Esophagus muscularis mucosa (tissue), 4 donors: ENCODE measurements at regions not wholly inside any gene's neighbourhood (a gene's known extent, or its start where the extent isn't known, plus 50 kb on each side); places are given as distances from the start of the nearest gene placed in this dataset.

Source experiments
- DNase-seq: peaks from one replicate; pipeline ENCODE4 v3.0.0-alpha.2; 2017; ENCODE audit errors: extremely low spot score
- H3K27ac ChIP-seq, 4 donors: fragments of 200-600 bp; sonication (generic); replicated peaks in 1 of 4; 1 replicate in 3 of 4; 2 replicates in 1 of 4; pipeline ENCODE4 v1.5.1; 2016 to 2019; ENCODE audit warnings: mild to moderate bottlenecking in 1 of 4
- H3K27me3 ChIP-seq, 4 donors: fragments of 200-600 bp; sonication (generic); one replicate each; pipeline versions ENCODE4 v1.5.1 to v1.6.0; 2016 to 2019
- H3K36me3 ChIP-seq, 4 donors: fragments of 200-600 bp; sonication (generic); one replicate each; pipeline ENCODE4 v1.5.1; 2016 to 2019
- H3K4me1 ChIP-seq, 4 donors: fragments of 200-600 bp; sonication (generic); one replicate each; pipeline ENCODE4 v1.5.1; 2016 to 2019
- H3K4me3 ChIP-seq, 4 donors: fragments of 200-600 bp; sonication (generic); 1 replicate in 2 of 4; 2 replicates in 2 of 4; pipeline ENCODE4 v1.5.1; 2016 to 2019; ENCODE audit warnings: mild to moderate bottlenecking in 4 of 4, moderate library complexity in 1 of 4
- H3K9me3 ChIP-seq, 4 donors: fragments of 200-600 bp; sonication (generic); 1 replicate in 3 of 4; 2 replicates in 1 of 4; pipeline ENCODE4 v1.5.1; 2016 to 2019
- EP300 ChIP-seq: sonication (generic); formaldehyde crosslinking; IDR thresholded peaks from one replicate; pipeline ENCODE4 v1.6.1; 2017; ENCODE audit warnings: antibody characterized with exemption
- POLR2A ChIP-seq: fragments of 450-650 bp; IDR thresholded peaks from one replicate; pipeline ENCODE4 v1.6.1; 2017; ENCODE audit warnings: antibody characterized with exemption, moderate library complexity, mild to moderate bottlenecking, low read depth
- POLR2AphosphoS5 ChIP-seq, 2 donors: sonication (generic); formaldehyde crosslinking; IDR thresholded peaks; one replicate each; pipeline ENCODE4 v1.6.1; 2017; ENCODE audit warnings: antibody characterized with exemption in 2 of 2
- WGBS: methylation state at CpG from one replicate; pipeline ENCODE4 v1.1.5; 2018; 5-methylcytosine and 5-hydroxymethylcytosine counted together
- intact Hi-C: fragments of 100-400 bp; cut with DNase I; formaldehyde crosslinking; loops from one replicate; pipeline ENCODE4 v1.15.1; 2023
- TF ChIP-seq, protein P1 (sequence below), 3 experiments: fragments of 200-600 bp in 2 of 3; fragments of 450-650 bp in 1 of 3; sonication (generic) in 2 of 3; IDR thresholded peaks; one replicate each; pipeline ENCODE4 v1.5.1; 2017 to 2019; ENCODE audit warnings: antibody characterized with exemption in 3 of 3, mild to moderate bottlenecking in 2 of 3, moderate library complexity in 1 of 3

DNA sequence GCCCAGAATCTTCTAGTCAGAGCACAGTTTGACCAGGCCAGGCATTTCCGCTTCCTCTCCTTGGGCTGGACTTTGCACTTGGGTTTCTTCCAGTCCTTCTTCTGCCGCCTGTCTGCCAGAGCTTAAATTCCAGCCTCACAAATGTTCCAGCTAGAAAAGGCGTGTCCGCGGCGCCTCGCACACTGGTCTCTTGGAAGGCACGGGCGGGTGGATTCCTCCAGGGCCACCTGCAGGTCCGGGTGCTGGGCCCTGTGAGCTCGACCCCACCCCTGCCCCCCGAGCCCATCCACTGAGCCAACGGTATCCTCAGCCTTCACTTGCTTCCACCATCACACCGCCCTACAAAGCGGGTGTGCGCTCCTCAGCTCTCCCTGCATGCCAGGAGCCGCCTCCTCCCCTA lies 2026.5 kb downstream of the TP53TG3F start:
- TF ChIP-seq, protein P1, sequence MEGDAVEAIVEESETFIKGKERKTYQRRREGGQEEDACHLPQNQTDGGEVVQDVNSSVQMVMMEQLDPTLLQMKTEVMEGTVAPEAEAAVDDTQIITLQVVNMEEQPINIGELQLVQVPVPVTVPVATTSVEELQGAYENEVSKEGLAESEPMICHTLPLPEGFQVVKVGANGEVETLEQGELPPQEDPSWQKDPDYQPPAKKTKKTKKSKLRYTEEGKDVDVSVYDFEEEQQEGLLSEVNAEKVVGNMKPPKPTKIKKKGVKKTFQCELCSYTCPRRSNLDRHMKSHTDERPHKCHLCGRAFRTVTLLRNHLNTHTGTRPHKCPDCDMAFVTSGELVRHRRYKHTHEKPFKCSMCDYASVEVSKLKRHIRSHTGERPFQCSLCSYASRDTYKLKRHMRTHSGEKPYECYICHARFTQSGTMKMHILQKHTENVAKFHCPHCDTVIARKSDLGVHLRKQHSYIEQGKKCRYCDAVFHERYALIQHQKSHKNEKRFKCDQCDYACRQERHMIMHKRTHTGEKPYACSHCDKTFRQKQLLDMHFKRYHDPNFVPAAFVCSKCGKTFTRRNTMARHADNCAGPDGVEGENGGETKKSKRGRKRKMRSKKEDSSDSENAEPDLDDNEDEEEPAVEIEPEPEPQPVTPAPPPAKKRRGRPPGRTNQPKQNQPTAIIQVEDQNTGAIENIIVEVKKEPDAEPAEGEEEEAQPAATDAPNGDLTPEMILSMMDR (IDR thresholded peaks at IDR 0.05), result no peak
- TF ChIP-seq EP300 (no peak), POLR2AphosphoS5 (IDR thresholded peaks at IDR 0.05) (no peak), POLR2A (no peak)
- intact Hi-C loops, result no loop called here
- no peaks in the 10 kb centered on the region for H3K4me1 ChIP-seq
- peaks cover 0 to 3% (median 0%) of the 10 kb centered on the region in 4 donors for H3K27me3 ChIP-seq
- H3K4me3 ChIP-seq, result no peak overlapping the region
- H3K36me3 ChIP-seq, result no peaks in the 10 kb centered on the region
- no peak for DNase-seq
- 79% methylated on average over 17 of the region's 17 CpGs for WGBS
- no peak overlapping the region for H3K27ac ChIP-seq
- H3K9me3 ChIP-seq, result peaks cover 0 to 8% (median 0%) of the 10 kb centered on the region in 4 donors

DNA sequence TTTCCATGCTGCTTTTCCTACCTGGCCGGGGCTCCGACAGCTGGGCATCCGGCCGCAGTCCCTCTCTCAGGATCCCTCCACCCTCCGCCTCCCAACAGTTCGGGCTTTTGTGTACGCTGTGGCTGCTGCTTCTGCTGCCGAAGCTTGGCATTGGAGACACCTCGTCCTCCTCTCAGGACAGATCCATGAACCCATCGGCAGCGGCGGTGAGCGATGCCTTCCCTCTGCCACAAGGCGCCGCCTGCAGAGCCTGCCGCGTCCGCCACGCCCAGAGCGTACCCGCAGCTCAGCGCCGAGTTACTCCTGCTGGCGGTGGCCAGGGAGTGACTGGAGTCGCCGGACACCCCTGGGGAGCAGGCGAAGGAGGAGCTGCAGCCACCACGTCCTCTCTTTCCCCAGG lies 2032.8 kb downstream of the TP53TG3F start:
- Histone ChIP-seq H3K27ac (no peak overlapping the region), H3K4me1 (no peaks in the 10 kb centered on the region), H3K27me3 (peaks cover 0 to 6% (median 0%) of the 10 kb centered on the region in 4 donors), H3K4me3 (no peak overlapping the region), H3K36me3 (no peaks in the 10 kb centered on the region), H3K9me3 (no peaks in the 10 kb centered on the region)
- intact Hi-C loops, result no loop called here
- DNase-seq, result no peak
- 61% methylated on average over 25 of the region's 28 CpGs for WGBS
- TF ChIP-seq, protein P1 (IDR thresholded peaks at IDR 0.05), result no peak
- no peak for TF ChIP-seq EP300
- no peak for TF ChIP-seq POLR2A
- no peak for TF ChIP-seq POLR2AphosphoS5 (IDR thresholded peaks at IDR 0.05)

DNA sequence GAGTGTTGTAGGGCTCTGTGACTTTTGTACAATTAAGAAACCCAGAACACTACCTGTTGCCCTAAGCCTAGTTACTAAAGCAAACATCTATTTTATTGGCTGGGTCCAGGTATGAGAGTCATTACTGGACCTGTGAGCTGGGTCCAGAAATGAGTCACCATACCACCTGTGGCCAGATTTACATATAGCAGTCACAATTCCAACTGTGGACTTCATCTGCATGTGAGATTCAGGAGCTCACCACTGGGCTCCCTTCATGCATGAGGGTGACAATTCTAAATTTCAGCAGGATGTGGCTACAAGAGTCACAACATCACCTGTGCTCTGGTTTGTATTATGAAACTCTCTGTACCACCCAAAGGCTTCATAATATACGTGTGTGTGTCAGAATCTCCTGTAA lies 2038.0 kb downstream of the TP53TG3F start:
- TF ChIP-seq EP300, result no peak
- no peak for TF ChIP-seq POLR2AphosphoS5 (IDR thresholded peaks at IDR 0.05)
- TF ChIP-seq POLR2A, result no peak
- TF ChIP-seq, protein P1 (IDR thresholded peaks at IDR 0.05), result no peak
- H3K4me1 ChIP-seq, result no peaks in the 10 kb centered on the region
- peaks cover 0 to 9% (median 0%) of the 10 kb centered on the region in 4 donors for H3K27me3 ChIP-seq
- 56% methylated on average over 1 of the region's 1 CpG for WGBS
- H3K9me3 ChIP-seq, result no peaks in the 10 kb centered on the region
- no peaks in the 10 kb centered on the region for H3K36me3 ChIP-seq
- H3K27ac ChIP-seq, result no peak overlapping the region
- no peak for DNase-seq
- intact Hi-C loops, result no loop called here
- H3K4me3 ChIP-seq, result no peak overlapping the region

DNA sequence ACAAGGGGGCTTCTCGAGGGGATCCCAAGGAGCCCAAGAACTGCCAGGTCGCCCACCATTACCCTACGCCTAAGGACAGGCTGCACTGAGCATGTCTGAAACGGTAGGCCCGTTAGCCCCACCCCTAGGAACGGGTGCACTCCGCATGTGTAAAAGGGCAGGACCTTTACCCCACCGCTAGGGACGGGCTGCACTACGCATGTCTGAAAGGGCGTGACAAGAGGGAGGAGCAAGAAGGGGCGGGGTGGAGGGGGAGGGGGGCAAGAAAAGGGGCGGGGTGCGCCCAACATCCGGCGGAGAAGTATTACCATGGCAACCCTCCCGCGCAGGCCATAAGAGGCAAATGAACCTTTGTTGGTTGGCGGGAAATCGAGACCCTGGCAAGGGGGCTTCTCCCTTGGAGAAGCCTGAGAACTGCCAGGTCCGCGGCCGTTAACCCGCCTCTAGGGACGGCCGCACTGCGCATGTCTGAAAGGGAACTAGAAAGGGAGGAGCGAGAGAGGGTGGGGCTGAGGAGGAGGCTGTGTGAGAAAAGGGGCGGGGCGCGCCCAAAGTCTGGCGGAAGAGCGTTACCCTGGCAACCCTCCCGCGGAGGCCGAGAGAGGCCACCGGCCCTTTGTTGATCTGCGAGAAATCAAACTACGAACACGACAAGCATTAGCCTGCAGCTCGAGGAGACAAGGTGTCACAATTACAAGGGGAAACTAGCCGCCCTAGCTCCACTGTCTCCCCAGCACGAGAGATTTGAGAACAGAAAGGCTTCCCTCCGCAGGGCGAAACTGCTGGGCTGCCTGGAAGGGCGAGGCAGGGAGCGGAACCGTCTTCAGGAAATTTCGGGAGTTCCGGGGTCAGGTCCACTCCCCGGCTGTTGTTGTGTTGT lies 2046.8 kb downstream of the TP53TG3F start:
- Histone ChIP-seq H3K4me1 (no peaks in the 10 kb centered on the region), H3K4me3 (no peak overlapping the region), H3K36me3 (no peaks in the 10 kb centered on the region), H3K9me3 (peaks cover 0 to 14% (median 3%) of the 10 kb centered on the region in 4 donors), H3K27ac (no peak overlapping the region), H3K27me3 (peaks cover 0 to 25% (median 0%) of the 10 kb centered on the region in 4 donors)
- WGBS, result 58% methylated on average over 31 of the region's 51 CpGs
- intact Hi-C loops, result no loop called here
- DNase-seq, result no peak
- TF ChIP-seq EP300 (no peak), POLR2AphosphoS5 (IDR thresholded peaks at IDR 0.05) (no peak), POLR2A (no peak)
- TF ChIP-seq, protein P1 (IDR thresholded peaks at IDR 0.05), result no peak

DNA sequence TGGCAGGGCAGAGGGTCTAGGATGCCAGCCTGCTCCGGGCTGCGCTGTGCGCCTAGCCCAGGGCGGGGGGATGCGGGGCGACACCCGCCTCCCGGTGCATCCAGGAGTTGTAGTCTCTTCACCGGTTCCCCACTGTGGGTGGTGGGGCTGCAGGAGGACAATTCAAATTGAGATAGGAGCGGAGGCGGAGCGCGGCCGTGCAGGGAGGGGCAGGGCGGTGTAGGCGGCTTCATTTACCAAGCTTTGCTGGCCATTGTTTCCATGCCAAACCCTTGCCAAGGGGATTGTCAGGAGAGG lies 2047.4 kb downstream of the TP53TG3F start:
- no peak for DNase-seq
- no peaks in the 10 kb centered on the region for H3K36me3 ChIP-seq
- no peak overlapping the region for H3K27ac ChIP-seq
- H3K4me3 ChIP-seq, result no peak overlapping the region
- intact Hi-C loops, result no loop called here
- H3K27me3 ChIP-seq, result peaks cover 0 to 25% (median 0%) of the 10 kb centered on the region in 4 donors
- no peaks in the 10 kb centered on the region for H3K4me1 ChIP-seq
- no peak for TF ChIP-seq EP300
- no peak for TF ChIP-seq POLR2A
- TF ChIP-seq POLR2AphosphoS5 (IDR thresholded peaks at IDR 0.05), result no peak
- TF ChIP-seq, protein P1 (IDR thresholded peaks at IDR 0.05), result no peak
- peaks cover 0 to 14% (median 3%) of the 10 kb centered on the region in 4 donors for H3K9me3 ChIP-seq
- WGBS, result 58% methylated on average over 16 of the region's 16 CpGs
